Transverse colon (tissue), 4 donors: ENCODE measurements at regions not wholly inside any gene's neighbourhood (a gene's known extent, or its start where the extent isn't known, plus 50 kb on each side); places are given as distances from the start of the nearest gene placed in this dataset.

Experiments used
- DNase-seq: peaks from one replicate; pipeline ENCODE4 v3.0.0-alpha.2; 2019
- H3K27ac ChIP-seq, 4 donors: fragments of 200-600 bp; sonication (generic); 2 replicates each; pipeline ENCODE4 v1.5.1; 2016 to 2018; ENCODE audit warnings: inconsistent platforms in 4 of 4
- H3K27me3 ChIP-seq: fragments of 200-600 bp; sonication (generic); 2 replicates; pipeline ENCODE4 v1.5.1; 2017; ENCODE audit warnings: inconsistent platforms
- H3K36me3 ChIP-seq, 4 donors: fragments of 200-600 bp; sonication (generic); 2 replicates each; pipeline ENCODE4 v1.5.1; 2017 to 2019; ENCODE audit warnings: inconsistent platforms in 4 of 4
- H3K4me1 ChIP-seq, 4 donors: fragments of 200-600 bp; sonication (generic); 2 replicates each; pipeline ENCODE4 v1.5.1; 2017 to 2020; ENCODE audit warnings: inconsistent platforms in 4 of 4
- H3K4me3 ChIP-seq, 4 donors: fragments of 200-600 bp; sonication (generic); 1 replicate in 1 of 4; 2 replicates in 3 of 4; pipeline versions ENCODE4 v1.5.1 to v1.6.1; 2017 to 2019; ENCODE audit warnings: inconsistent platforms in 4 of 4
- H3K9me3 ChIP-seq, 2 donors: fragments of 200-600 bp; sonication (generic); 2 replicates each; pipeline ENCODE4 v1.5.1; 2017 to 2019; ENCODE audit warnings: inconsistent platforms in 2 of 2
- EP300 ChIP-seq: sonication (generic); formaldehyde crosslinking; IDR thresholded peaks from one replicate; pipeline ENCODE4 v1.6.1; 2017; ENCODE audit warnings: antibody characterized with exemption, low read depth
- POLR2A ChIP-seq: fragments of 450-650 bp; IDR thresholded peaks from one replicate; pipeline ENCODE4 v1.6.1; 2016; ENCODE audit warnings: antibody characterized with exemption, mild to moderate bottlenecking, moderate library complexity
- POLR2AphosphoS5 ChIP-seq, 3 donors: sonication (generic); formaldehyde crosslinking; IDR thresholded peaks; one replicate each; pipeline ENCODE4 v1.6.1; 2016; ENCODE audit warnings: antibody characterized with exemption in 3 of 3
- WGBS, 2 donors: methylation state at CpG; one replicate each; pipeline ENCODE4 v1.1.5; 2018; ENCODE audit warnings: low coverage in 1 of 2; 5-methylcytosine and 5-hydroxymethylcytosine counted together
- in situ Hi-C, 4 donors: fragments of 200-750 bp; cut with MboI; loops; one replicate each; pipeline versions ENCODE4 v1.15.0 to v1.15.1; 2017; ENCODE audit warnings: low sequenced_read_pairs in 3 of 4, low pct_ligation_motif_present in 1 of 4, low pct_unique_long_range_greater_than_20kb in 1 of 4
- intact Hi-C: fragments of 100-400 bp; cut with DNase I; formaldehyde crosslinking; loops from one replicate; pipeline ENCODE4 v1.15.1; 2023; ENCODE audit warnings: low total_unique reads
- TF ChIP-seq, protein P1 (sequence below), 5 experiments: fragments of 200-600 bp in 3 of 5; fragments of 450-650 bp in 2 of 5; sonication (generic) in 3 of 5; IDR thresholded peaks; 1 replicate in 2 of 5; 2 replicates in 3 of 5; pipeline ENCODE4 v1.5.1; 2016 to 2017; ENCODE audit warnings: antibody characterized with exemption in 5 of 5, inconsistent platforms in 3 of 5, mild to moderate bottlenecking in 2 of 5, moderate library complexity in 1 of 5

DNA sequence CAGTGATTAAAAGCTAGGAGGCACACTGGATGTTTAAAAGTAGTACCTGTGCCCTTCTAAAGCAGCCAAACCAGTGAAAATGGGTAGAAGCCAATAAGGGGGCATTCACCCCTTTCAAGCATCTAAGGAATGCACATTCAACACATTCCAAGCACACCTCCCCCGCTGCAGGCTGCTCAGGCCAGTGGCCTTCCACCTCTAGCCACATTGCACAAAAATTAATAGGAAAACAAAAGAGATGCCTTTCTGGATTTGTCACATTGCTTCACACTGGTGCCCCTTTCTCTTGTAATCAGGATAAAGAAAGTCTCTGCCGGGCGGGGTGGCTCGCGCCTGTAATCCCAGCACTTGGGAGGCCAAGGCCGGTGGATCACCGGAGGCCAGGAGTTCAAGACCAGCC is 834.0 kb downstream of the USP25 start:
- 93% methylated on average over 7 of the region's 7 CpGs; no CpG with 5 or more reads in 1 of the 2 donors for WGBS, 2 donors
- no peaks in the 10 kb centered on the region for H3K4me1 ChIP-seq
- no peaks in the 10 kb centered on the region for H3K36me3 ChIP-seq
- TF ChIP-seq POLR2A (no peak), POLR2AphosphoS5 (IDR thresholded peaks at IDR 0.05) (no peak), EP300 (no peak)
- TF ChIP-seq, protein P1, sequence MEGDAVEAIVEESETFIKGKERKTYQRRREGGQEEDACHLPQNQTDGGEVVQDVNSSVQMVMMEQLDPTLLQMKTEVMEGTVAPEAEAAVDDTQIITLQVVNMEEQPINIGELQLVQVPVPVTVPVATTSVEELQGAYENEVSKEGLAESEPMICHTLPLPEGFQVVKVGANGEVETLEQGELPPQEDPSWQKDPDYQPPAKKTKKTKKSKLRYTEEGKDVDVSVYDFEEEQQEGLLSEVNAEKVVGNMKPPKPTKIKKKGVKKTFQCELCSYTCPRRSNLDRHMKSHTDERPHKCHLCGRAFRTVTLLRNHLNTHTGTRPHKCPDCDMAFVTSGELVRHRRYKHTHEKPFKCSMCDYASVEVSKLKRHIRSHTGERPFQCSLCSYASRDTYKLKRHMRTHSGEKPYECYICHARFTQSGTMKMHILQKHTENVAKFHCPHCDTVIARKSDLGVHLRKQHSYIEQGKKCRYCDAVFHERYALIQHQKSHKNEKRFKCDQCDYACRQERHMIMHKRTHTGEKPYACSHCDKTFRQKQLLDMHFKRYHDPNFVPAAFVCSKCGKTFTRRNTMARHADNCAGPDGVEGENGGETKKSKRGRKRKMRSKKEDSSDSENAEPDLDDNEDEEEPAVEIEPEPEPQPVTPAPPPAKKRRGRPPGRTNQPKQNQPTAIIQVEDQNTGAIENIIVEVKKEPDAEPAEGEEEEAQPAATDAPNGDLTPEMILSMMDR (IDR thresholded peaks at IDR 0.05): no peak
- H3K9me3 ChIP-seq: no peaks in the 10 kb centered on the region
- in situ Hi-C loops: no loop called here
- H3K4me3 ChIP-seq: no peak overlapping the region
- H3K27ac ChIP-seq: no peak overlapping the region
- no peaks in the 10 kb centered on the region for H3K27me3 ChIP-seq
- DNase-seq: no peak
- intact Hi-C loops: no loop called here

DNA sequence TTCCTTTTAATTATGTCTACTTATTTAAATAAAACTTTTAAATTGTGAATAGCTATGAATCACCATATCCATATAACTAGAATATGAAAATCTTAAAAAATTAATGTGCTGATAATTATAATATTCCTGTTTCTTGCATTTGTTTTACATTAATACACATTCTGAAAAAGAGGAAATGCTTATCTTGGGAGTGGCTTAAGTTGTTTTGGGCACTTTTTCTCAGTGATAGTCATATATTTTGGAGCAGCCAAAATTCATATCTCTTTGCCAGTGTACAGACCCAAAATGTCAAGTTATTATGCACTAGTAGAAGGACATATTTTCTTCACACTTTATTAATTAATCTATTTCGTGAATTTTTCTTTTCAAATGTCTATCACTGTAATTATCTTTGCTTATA is 838.5 kb downstream of the USP25 start:
- no peak for DNase-seq
- Histone ChIP-seq H3K36me3 (no peaks in the 10 kb centered on the region), H3K27ac (no peak overlapping the region), H3K4me1 (no peaks in the 10 kb centered on the region), H3K27me3 (no peaks in the 10 kb centered on the region), H3K9me3 (no peaks in the 10 kb centered on the region), H3K4me3 (no peak overlapping the region)
- intact Hi-C loops: no loop called here
- WGBS, 2 donors: 62 to 68% methylated on average over 1 of the region's 1 CpG
- TF ChIP-seq, protein P1 (IDR thresholded peaks at IDR 0.05): no peak
- TF ChIP-seq EP300 (no peak), POLR2A (no peak), POLR2AphosphoS5 (IDR thresholded peaks at IDR 0.05) (no peak)
- in situ Hi-C loops: no loop called here

DNA sequence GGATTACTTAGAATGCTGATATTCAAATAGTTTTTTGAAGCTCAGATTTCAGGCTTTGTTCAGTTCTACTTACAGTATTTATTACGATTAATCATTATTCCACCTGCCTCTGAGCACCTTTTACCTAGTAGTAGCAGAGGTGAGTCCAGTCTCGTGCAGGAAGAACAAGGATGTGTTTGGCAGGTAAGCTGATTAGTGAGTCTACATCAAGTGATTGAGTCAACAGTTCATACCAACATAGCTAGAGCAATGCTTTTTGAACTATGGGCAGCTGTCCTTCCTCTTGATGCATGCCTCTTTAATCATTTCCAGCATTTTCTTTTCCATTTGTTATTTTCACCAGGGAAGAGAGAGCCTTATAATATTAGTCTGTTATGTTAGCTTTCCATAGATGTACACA is 838.9 kb downstream of the USP25 start:
- in situ Hi-C loops (no loop called here), intact Hi-C loops (no loop called here)
- Histone ChIP-seq H3K9me3 (no peaks in the 10 kb centered on the region), H3K4me1 (no peaks in the 10 kb centered on the region), H3K27me3 (no peaks in the 10 kb centered on the region), H3K36me3 (no peaks in the 10 kb centered on the region), H3K4me3 (no peak overlapping the region), H3K27ac (no peak overlapping the region)
- no peak for DNase-seq
- WGBS, 2 donors: 74 to 76% methylated on average over 2 of the region's 2 CpGs
- TF ChIP-seq POLR2A: no peak
- TF ChIP-seq EP300: no peak
- TF ChIP-seq POLR2AphosphoS5 (IDR thresholded peaks at IDR 0.05): no peak
- TF ChIP-seq, protein P1 (IDR thresholded peaks at IDR 0.05): no peak

DNA sequence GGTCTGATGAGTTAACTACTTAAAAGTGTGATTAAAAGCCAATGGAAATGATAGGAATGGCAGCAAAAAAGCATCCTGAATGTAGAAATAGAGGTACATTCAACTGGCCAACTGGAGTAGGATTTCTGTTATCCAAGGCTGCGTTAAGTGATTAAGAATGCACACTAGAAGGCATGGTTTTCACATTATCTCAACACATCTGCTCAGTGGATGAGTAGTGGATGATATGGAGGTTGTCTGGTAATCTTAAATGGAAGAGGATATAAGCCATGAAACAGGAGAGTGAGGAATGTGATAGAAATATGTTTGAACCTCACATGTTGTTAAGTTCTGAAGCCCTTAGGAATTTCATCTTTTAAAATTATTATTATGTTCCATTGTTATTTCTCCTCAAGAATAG is 839.9 kb downstream of the USP25 start:
- Histone ChIP-seq H3K4me1 (no peaks in the 10 kb centered on the region), H3K36me3 (no peaks in the 10 kb centered on the region), H3K4me3 (no peak overlapping the region), H3K27me3 (no peaks in the 10 kb centered on the region), H3K27ac (no peak overlapping the region), H3K9me3 (no peaks in the 10 kb centered on the region)
- intact Hi-C loops: no loop called here
- in situ Hi-C loops: no loop called here
- no peak for DNase-seq
- no peak for TF ChIP-seq EP300
- TF ChIP-seq POLR2AphosphoS5 (IDR thresholded peaks at IDR 0.05): no peak
- TF ChIP-seq, protein P1 (IDR thresholded peaks at IDR 0.05): no peak
- TF ChIP-seq POLR2A: no peak
- WGBS, 2 donors: 78 to 83% methylated on average over 1 of the region's 1 CpG
